Cardiac muscle cell (in vitro differentiated cells and primary cell): ENCODE measurements at regions not wholly inside any gene's neighbourhood (a gene's known extent, or its start where the extent isn't known, plus 50 kb on each side); places are given as distances from the start of the nearest gene placed in this dataset.

Experiments used
- DNase-seq, 2 donors: peaks; one replicate each; pipeline versions ENCODE4 v3.0.0 to v3.0.0-alpha.2; 2010 to 2017; ENCODE audit warnings: low read depth in 1 of 2, low spot score in 1 of 2
- H3K27ac ChIP-seq: fragments of 200-600 bp; sonication (generic); 2 replicates; pipeline ENCODE4 v1.5.1; 2016
- H3K27me3 ChIP-seq: fragments of 200-600 bp; sonication (generic); 2 replicates; pipeline ENCODE4 v1.6.0; 2016; ENCODE audit warnings: control low read depth
- H3K36me3 ChIP-seq: fragments of 200-600 bp; sonication (generic); 2 replicates; pipeline ENCODE4 v1.5.1; 2016; ENCODE audit warnings: control low read depth
- H3K4me1 ChIP-seq: fragments of 200-600 bp; sonication (generic); 2 replicates; pipeline ENCODE4 v1.8.1; 2017; ENCODE audit warnings: low read depth, mild to moderate bottlenecking, mixed run types
- H3K4me3 ChIP-seq: fragments of 200-600 bp; sonication (generic); 2 replicates; pipeline ENCODE4 v1.5.1; 2016; ENCODE audit warnings: mild to moderate bottlenecking
- H3K9me3 ChIP-seq: fragments of 200-600 bp; sonication (generic); 2 replicates; pipeline ENCODE4 v1.5.1; 2017; ENCODE audit warnings: low read depth, mild to moderate bottlenecking, control low read depth
- TF ChIP-seq, protein P1 (sequence below): IDR thresholded peaks from 2 replicates; pipeline ENCODE4 v1.5.1; 2012; ENCODE audit warnings: low read depth, mild to moderate bottlenecking, low read length

DNA sequence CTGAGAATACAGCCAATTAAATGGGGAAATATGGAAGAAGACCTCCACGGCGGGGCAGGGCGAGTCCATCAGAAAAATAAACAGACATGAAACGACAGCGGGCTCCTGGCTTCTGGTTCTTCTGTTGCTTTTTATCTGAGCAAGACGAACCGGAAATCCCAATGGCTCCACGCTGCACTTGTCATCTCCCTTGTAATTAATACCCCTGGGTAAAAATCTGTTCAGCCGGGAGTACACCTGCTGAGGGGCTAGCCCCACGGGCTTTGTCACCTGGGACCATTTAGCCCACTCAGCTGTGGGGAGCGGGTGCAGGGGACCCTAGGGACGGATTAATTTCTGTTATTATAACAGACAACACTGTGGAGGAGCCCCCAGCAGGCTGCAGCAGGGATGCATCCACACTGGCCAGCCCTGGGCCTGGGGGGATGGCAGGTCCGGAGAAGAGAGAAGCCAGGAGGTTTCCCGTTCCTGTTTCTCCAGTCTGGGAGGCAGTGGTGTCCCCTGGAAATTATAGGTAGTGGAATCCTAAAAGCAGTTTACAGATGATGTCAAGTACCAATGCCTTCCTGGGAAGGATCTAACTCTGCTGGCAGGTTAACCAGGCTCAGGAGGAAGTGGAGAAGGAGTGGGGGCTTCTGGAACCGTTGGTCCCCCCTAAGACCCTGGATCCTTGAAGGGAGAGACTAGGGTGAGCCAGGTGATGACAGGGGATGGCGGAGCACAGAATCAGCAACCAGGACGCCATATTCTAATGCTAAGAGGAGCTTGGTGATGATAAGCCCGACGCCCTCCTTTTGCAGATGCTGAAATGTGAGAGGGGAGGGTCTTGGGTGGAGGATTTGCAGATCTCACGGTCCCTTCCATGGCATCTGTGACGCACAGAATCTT, 566.1 kb downstream of the PTPRU start:
- Histone ChIP-seq H3K27ac (no peak overlapping the region), H3K4me1 (peaks cover 8% of the 10 kb centered on the region), H3K4me3 (no peak overlapping the region), H3K9me3 (no peaks in the 10 kb centered on the region), H3K27me3 (no peaks in the 10 kb centered on the region), H3K36me3 (no peaks in the 10 kb centered on the region)
- DNase-seq: no peak
- TF ChIP-seq, protein P1, sequence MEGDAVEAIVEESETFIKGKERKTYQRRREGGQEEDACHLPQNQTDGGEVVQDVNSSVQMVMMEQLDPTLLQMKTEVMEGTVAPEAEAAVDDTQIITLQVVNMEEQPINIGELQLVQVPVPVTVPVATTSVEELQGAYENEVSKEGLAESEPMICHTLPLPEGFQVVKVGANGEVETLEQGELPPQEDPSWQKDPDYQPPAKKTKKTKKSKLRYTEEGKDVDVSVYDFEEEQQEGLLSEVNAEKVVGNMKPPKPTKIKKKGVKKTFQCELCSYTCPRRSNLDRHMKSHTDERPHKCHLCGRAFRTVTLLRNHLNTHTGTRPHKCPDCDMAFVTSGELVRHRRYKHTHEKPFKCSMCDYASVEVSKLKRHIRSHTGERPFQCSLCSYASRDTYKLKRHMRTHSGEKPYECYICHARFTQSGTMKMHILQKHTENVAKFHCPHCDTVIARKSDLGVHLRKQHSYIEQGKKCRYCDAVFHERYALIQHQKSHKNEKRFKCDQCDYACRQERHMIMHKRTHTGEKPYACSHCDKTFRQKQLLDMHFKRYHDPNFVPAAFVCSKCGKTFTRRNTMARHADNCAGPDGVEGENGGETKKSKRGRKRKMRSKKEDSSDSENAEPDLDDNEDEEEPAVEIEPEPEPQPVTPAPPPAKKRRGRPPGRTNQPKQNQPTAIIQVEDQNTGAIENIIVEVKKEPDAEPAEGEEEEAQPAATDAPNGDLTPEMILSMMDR: no peak

DNA sequence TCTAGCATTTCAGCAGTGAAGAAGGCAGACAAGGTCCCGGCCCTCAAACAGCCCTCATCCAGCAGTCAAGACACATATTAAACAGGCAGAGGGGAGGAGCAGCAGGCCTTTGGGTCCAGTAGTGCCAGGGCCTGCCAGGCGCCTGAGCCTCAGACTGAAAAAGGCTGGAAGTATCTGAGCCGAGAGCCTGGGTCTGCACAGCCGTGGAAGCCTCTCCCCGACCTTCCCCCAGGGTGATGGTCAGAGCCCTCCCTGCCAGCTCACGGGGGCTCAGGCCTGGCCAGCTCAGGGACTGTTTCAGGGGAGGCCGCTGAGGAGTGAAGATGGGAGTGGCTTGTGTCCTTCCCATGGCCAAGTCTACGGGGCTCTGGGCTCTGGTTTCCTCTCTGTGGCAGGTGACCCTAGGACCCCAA, 565.2 kb downstream of the PTPRU start:
- H3K36me3 ChIP-seq: no peaks in the 10 kb centered on the region
- no peaks in the 10 kb centered on the region for H3K9me3 ChIP-seq
- no peak overlapping the region for H3K4me3 ChIP-seq
- H3K27me3 ChIP-seq: no peaks in the 10 kb centered on the region
- H3K27ac ChIP-seq: no peak overlapping the region
- peaks cover 8% of the 10 kb centered on the region for H3K4me1 ChIP-seq
- DNase-seq: no peak
- TF ChIP-seq, protein P1: no peak

DNA sequence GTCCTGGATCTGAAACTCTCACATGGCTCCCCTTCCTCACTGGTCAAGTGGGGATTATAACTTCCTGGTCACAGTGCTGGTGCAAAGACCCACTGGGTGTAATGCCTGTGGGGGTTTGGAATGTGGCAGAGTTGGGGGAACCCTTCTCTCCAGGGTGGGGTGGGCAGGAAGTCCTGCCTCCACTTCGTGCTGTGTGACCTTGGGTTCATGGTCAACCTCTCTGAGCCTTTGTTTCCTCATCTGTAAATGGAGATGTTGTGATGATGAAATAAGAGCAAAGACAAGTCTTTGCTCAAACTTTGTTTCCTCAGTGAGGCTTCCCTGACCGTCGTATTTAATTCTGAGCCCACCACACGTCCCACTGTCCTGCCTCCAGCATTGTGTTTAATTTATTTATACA, 564.7 kb downstream of the PTPRU start:
- H3K4me1 ChIP-seq: peaks cover 8% of the 10 kb centered on the region
- H3K27ac ChIP-seq: no peak overlapping the region
- H3K4me3 ChIP-seq: no peak overlapping the region
- DNase-seq: no peak
- H3K27me3 ChIP-seq: no peaks in the 10 kb centered on the region
- no peaks in the 10 kb centered on the region for H3K9me3 ChIP-seq
- TF ChIP-seq, protein P1: no peak
- no peaks in the 10 kb centered on the region for H3K36me3 ChIP-seq

DNA sequence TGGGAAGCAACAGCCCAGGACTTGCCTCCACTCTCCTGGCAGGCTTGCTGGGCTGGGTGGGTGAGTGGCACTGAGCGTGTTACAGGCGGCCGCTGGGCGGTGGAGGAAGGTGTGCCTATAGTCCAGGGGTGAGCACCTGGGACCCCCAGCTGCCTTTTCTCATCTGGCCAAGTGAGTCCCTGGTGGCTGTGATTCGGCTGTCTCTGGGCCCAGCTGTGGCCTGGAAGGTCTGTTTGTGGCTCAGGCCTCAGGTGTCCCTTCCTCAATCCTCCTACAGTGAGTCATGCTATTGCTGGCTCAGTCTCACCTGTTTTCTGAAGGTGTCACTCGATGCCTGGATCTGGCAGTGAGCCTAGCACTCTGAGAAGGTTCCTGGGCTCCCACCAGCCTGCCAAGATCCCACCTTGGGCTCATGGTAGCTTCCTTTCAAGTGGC, 564.2 kb downstream of the PTPRU start:
- Histone ChIP-seq H3K4me3 (no peak overlapping the region), H3K27me3 (no peaks in the 10 kb centered on the region), H3K9me3 (no peaks in the 10 kb centered on the region), H3K27ac (no peak overlapping the region), H3K36me3 (no peaks in the 10 kb centered on the region), H3K4me1 (peaks cover 8% of the 10 kb centered on the region)
- DNase-seq: no peak
- TF ChIP-seq, protein P1: no peak

DNA sequence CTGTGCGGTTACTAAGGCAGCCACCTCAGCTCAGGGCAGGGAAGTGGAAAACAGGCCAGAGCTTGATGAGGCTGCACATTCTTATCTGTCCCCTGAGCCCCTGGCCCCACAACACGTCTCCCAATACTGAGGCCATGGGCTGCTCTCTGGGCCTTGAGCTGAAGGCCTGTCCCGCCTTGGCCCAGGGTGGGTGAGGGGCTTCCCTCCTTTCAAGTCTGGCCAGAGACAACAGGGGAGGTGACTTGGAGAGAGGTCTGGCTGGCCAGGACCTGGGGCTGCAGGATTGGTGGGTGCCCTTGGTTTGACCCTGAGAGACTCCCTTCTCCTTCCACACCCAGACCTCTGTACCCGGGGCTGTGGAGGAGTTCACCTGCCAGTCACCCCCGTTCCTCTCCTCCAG, 563.8 kb downstream of the PTPRU start:
- Histone ChIP-seq H3K27ac (no peak overlapping the region), H3K4me1 (peaks cover 8% of the 10 kb centered on the region), H3K4me3 (no peak overlapping the region), H3K36me3 (no peaks in the 10 kb centered on the region), H3K9me3 (no peaks in the 10 kb centered on the region), H3K27me3 (no peaks in the 10 kb centered on the region)
- TF ChIP-seq, protein P1: no peak
- DNase-seq: peak in 1 of 2 donors; percentile 9
